Testis (tissue), 2 donors: ENCODE measurements at regions not wholly inside any gene's neighbourhood (a gene's known extent, or its start where the extent isn't known, plus 50 kb on each side); places are given as distances from the start of the nearest gene placed in this dataset.

Experiments used
- POLR2A ChIP-seq: fragments of 450-650 bp; IDR thresholded peaks from one replicate; pipeline ENCODE4 v1.6.1; 2017; ENCODE audit warnings: antibody characterized with exemption, mild to moderate bottlenecking, moderate library complexity
- TF ChIP-seq, protein P1 (sequence below), 3 experiments: fragments of 450-650 bp in 2 of 3; fragments of 200-600 bp in 1 of 3; sonication (generic) in 1 of 3; IDR thresholded peaks; one replicate each; pipeline ENCODE4 v1.5.1; 2016 to 2019; ENCODE audit warnings: antibody characterized with exemption in 3 of 3, mild to moderate bottlenecking in 2 of 3, moderate library complexity in 1 of 3

DNA sequence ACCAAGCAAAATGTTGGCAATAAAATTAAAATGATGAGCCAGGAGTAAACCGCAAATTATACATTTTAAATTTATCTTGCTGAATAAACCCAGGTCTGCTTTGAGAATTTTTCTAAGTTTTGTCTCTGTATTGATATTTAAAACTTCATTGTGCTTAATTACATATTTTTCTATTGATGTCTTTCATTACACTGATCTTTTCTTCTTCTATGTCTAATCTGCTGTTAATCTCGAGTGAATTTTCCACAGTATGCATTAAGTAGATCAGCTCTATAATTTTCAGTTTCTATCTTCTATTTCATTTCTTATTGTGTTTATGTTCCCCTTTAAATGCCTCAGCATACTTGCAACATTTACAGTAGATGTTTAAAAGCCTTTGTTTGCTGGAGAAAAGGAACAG lies 918.7 kb downstream of the FAT4 start:
- TF ChIP-seq, protein P1, sequence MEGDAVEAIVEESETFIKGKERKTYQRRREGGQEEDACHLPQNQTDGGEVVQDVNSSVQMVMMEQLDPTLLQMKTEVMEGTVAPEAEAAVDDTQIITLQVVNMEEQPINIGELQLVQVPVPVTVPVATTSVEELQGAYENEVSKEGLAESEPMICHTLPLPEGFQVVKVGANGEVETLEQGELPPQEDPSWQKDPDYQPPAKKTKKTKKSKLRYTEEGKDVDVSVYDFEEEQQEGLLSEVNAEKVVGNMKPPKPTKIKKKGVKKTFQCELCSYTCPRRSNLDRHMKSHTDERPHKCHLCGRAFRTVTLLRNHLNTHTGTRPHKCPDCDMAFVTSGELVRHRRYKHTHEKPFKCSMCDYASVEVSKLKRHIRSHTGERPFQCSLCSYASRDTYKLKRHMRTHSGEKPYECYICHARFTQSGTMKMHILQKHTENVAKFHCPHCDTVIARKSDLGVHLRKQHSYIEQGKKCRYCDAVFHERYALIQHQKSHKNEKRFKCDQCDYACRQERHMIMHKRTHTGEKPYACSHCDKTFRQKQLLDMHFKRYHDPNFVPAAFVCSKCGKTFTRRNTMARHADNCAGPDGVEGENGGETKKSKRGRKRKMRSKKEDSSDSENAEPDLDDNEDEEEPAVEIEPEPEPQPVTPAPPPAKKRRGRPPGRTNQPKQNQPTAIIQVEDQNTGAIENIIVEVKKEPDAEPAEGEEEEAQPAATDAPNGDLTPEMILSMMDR (IDR thresholded peaks at IDR 0.05) = no peak
- no peak for TF ChIP-seq POLR2A
